Right lobe of liver (tissue), 4 donors: ENCODE measurements at regions not wholly inside any gene's neighbourhood (a gene's known extent, or its start where the extent isn't known, plus 50 kb on each side); places are given as distances from the start of the nearest gene placed in this dataset.

ENCODE experiments used
- CTCF ChIP-seq, 4 donors: fragments of 200-600 bp in 3 of 4; fragments of 450-650 bp in 1 of 4; IDR thresholded peaks; one replicate each; pipeline versions ENCODE4 v1.5.1 to v1.8.0; 2016 to 2022; ENCODE audit warnings: antibody characterized with exemption in 4 of 4, mild to moderate bottlenecking in 2 of 4
- POLR2A ChIP-seq: fragments of 450-650 bp; IDR thresholded peaks from one replicate; pipeline ENCODE4 v1.6.1; 2017; ENCODE audit warnings: antibody characterized with exemption, mild to moderate bottlenecking
- donor health status: DM: no; HTN: no; CAD: no.
- donor health status: DM: no; HTN: no; CAD: no.
- donor health status: DM: no; HTN: yes; CAD: no.

- no peak for TF ChIP-seq CTCF (IDR thresholded peaks at IDR 0.05)
- TF ChIP-seq POLR2A = no peak
These were observed 67.6 kb upstream of the ZNF536 start for GRCh38 chr19:30304540-30304939.
